DMS153 treated with DMSO at 0.1 percent for 48 hours (cell line): ENCODE measurements at regions not wholly inside any gene's neighbourhood (a gene's known extent, or its start where the extent isn't known, plus 50 kb on each side); places are given as distances from the start of the nearest gene placed in this dataset.
A peak's percentile ranks its signal among the peaks of the same experiment; 100 is the strongest.

Source experiments
- DNase-seq: peaks from one replicate; lab custom pipeline; 2025; ENCODE audit not compliant: unreplicated experiment; lab: John Stamatoyannopoulos, UW

- DNase-seq, result no peak
Measured at GRCh38 chr22:27193636-27194035, 536.2 kb downstream of the MIAT start.

DNA sequence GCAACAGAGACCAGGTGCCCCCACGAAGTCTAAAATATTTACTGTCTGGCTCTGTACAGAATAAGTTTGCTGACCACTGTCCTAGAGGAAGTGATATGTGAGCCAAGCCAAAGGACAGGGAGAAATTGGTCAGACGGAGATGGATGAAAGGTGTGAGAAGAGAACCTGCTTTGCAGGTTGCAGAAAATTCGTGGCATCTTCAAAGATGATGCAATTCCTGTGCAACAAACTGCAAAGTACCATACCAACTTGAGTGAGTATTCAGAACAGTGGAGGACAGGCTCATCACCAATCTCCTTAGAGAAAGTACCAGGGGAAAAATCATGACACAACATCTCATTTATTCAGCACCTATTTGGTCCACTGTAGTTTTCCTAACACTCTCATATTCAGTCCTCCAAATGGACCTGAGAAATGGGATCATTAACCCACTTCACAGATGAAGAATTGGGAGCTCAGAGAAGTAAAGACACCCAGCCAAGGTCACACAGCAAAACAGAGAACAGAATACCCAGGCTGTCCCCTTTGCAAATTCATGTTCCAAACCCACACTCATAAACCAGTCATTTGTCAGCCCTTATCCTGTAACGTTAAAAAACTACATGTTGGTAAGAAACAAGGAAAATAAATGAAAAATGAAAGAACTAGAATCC, 536.8 kb downstream of the MIAT start:
- DNase-seq, result no peak

DNA sequence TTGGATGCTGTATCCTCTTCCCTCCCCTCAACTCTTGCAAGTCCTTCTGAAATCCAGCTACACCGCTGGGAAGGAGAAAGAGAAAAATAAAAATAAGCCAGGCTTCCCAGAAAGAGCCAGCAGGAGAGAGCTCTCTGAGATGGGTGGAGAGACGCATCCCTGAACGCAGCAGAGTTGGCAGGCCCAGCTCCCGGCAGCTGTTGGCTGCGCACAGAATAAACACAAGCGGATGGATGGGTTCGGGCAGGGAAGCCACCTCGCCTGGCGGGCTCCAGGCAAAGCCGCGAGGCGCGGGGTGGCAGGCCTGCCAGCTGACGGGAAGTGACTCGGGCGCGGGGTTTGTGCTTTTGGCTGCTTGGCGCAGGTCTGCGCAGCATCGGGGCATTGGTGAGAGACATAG, 537.7 kb downstream of the MIAT start:
- DNase-seq, result peak; percentile 53

DNA sequence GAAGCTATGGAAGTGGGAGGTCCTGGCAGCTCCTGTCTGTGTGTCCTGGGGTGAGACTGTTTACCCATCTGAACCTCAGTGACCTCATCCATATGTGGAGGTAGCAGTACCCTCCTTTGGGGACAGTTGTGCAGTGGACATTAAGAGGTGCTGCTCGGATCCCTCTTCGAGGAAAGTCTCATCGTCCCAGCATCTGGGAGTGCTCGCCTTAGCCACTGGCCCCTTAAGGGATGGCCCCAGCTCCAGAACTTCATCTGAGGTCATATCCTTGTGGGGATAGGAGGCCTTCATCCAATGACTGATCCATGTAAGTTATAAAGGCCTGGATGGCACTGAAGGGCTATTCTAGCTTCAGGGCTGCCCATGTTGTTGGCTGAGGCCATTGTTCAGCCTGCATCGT, 538.1 kb downstream of the MIAT start:
- no peak for DNase-seq

DNA sequence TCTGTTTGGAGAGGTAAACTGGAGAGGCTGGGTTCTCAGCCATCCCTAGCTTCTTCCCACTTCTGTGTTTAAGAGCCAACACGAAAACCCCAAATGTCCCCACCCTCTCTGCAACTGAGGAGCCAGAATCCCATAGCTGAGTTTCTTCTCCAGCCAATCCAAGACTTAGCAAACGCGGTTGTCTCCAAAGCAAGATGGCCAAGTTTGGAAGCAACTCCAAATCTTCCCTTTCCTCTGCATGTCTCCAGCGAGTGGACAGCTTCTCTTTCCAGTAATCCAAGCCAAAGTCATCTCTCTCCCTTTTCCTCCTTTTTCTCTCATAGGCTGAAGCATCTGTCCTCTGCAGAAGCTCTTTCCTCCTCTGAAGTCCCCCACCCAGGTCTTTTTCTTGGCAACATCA, 539.2 kb downstream of the MIAT start:
- no peak for DNase-seq

DNA sequence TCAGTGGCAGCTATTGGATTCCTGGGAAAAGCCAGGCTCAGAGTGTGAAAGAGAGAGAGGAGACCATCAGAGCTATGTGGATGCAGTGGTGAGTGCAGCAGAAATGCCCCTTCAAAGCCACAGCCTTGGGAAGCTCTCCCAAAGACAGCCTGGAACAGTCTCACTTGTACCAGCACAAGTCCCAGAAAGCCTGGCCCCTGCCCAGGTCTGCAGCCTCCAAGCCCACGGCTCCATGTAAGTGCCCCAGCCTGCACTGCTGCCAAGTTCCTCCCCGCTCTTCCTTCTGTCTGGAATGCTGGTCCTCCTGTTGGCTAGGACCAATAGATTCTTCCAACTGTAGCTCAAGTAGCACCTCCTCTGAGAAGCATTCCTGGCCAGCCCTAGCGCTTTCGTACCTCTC, 539.7 kb downstream of the MIAT start:
- no peak for DNase-seq

- no peak for DNase-seq
Measured at GRCh38 chr22:27197618-27198017, 540.2 kb downstream of the MIAT start.

DNA sequence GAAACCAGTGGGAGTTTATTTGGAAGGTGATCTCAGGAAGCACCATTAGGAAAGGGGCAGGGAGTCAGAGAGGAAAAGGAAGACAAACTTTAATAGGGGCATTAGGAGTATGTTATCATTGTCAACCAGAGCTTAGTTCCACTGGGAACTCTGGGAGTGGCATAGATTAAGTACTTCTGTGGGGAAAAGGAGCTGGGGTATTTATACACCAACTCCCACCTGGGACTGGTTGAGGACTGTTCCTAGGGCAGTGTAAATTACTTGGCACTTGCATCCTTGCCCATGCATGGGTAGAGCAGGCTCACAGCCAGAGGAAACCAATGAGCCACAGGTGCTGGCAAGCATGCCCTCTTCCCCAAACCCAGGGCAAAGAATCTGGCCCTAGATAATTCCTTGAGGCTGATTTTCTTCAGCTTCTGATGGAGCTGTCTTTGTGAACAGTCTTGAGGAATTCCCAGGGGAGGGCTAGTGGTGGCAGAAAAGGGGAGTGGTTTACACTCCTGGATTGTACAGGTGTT, 541.2 kb downstream of the MIAT start:
- no peak for DNase-seq

DNA sequence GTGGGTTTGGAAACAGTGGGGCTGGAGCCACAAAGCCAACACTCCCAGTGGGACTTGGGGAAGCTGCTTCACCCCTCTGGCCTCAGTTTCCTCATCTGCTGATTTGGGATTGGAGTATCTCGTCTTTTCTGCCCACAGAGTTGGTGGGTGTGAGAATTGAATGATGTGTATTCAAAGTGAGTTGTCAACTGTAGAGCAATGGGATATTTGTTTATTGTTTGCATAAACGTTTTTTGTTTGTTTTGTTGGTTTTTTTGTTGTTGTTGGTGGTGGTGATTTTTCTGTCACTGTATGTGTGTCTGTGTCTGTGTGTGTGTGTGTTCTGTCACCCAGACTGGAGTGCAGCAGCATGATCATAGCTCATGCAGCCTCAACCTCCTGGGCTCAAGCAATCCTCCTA, 542.0 kb downstream of the MIAT start:
- DNase-seq, result no peak

- no peak for DNase-seq
Measured at GRCh38 chr22:27201276-27201675, 543.9 kb downstream of the MIAT start.

- no peak for DNase-seq
Measured at GRCh38 chr22:27201741-27202140, 544.4 kb downstream of the MIAT start.

DNA sequence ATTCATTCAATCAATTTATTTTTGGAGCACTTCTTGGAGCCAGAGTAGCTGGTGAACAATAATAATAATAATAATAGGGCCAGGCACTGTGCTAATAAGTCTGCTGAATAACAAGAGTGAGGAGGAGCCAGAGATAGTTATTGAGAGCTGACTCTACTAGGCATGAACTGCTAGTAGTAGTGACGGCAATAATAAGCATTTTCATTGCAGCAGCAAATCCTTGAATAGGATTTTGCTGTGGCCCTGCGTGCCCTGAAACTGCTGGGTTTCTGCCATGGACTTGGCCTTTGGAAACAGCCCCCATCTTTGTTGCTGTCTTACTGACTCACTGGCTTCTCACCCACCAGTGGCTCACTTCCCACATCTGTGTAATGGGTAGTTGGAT, 545.9 kb downstream of the MIAT start:
- DNase-seq, result no peak

- no peak for DNase-seq
Measured at GRCh38 chr22:27204280-27204679, 546.9 kb downstream of the MIAT start.

DNA sequence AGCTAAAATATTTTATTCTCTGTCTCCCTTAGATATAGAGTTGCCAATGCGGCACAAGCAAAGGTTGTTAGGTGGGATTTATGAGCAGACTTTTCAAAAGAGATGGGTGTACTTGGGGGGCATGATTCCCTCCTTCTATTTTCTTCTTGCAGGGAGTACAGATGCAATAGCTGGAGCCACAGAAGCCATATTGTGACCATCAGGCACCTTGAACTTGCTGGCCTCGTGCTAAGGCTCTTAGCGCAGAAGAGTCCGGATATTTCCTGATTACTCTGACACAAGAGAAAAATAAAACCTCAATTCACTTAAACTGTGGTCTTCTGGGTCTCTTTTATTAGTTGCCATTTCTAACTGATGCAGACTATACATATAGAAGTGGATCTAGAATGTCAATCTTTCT, 547.4 kb downstream of the MIAT start:
- DNase-seq, result no peak

DNA sequence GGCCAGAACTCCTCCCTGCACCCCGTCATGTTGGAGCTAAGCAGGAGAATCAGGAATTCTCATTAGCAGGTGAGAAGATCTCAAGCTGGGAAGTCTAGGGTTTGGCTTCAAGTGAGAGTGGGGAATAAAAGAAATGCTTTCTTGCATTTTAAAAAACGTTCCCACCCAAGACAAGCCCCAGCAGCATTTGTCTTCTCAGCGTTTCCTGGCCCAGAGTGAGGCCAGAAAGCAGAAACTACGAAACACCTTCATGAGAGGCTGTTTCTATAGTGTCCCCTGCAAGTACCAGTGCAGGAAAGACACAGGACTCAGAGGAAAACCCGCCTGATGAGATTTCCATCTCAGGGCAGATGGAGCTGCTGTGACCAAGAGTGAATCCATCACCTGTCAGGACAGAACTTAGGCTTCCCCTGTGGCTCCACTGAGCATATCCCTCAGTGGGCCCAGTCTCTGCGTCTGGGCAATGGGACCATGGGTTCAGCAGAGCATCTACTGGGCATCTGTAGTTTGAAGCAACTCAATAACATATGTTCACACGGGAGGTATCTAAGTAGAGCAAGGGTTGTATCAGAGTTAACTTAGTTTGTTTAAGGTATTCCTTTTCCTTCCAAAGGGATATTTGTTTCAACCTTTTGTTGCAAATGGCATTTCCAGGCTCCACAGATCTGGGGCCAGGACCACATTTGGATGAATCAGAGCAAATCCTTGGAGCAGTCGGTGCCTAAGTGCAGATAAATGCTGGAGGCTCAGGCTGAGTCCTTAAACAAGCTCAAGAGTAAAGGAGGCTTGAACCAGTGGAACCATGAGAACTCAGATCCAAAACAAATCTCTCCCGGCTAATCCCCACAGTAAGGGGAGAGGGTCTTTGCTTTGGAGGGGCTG, 548.3 kb downstream of the MIAT start:
- DNase-seq, result no peak

GRCh38 chr22:27206374-27207133, 549.2 kb downstream of the MIAT start:
- DNase-seq, result no peak

- DNase-seq, result no peak
Measured at GRCh38 chr22:27207266-27207665, 549.9 kb downstream of the MIAT start.

DNA sequence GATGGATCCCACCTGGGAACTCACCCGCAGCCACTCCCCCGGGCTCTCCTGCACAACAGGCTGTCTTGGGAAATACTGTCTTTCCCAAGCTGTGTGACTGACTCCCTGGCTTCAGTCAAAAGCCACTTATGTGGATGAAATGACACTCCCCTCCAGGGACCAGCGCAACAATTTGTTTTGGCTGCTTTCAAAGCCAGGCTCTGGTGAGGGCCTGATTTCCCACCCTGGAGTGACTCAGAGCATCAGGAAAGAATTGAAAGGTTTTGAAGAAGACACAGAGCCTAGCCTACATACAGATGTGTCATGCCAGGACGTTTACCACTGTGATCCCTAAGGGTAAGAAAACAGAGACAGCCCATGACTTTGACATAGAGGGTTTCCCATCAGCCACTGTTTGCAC, 550.5 kb downstream of the MIAT start:
- no peak for DNase-seq

GRCh38 chr22:27210111-27210730, 552.8 kb downstream of the MIAT start:
- DNase-seq, result no peak

DNA sequence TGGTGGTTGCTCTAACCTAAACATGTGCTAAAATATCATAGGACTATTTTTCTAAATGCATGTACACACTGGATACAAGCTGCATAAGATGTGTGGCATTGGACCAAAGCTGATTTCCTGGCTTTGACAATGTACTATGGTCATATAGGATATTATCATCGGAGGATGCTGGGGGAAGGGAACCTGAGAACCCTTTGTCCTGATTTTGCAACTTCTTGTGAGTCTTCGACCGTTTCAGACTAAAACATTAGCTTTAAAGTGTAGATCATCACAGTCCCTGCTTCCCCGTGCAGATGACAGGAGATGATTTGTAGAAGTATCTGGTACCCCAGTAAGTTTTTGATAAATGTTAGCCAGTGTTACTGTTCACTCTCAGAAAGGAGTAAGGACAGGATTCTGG, 554.7 kb downstream of the MIAT start:
- DNase-seq, result no peak

- DNase-seq, result peak; percentile 84
Measured at GRCh38 chr22:27212617-27213177, 555.3 kb downstream of the MIAT start.
